ENCODE measurements at regions not wholly inside any gene's neighbourhood (a gene's known extent, or its start where the extent isn't known, plus 50 kb on each side); places are given as distances from the start of the nearest gene placed in this dataset.
A peak's percentile ranks its signal among the peaks of the same experiment; 100 is the strongest.

GRCh38 chr4:25550376-25551030 is 105.1 kb upstream of the SLC34A2 start:
- POLR2A ChIA-PET: no interaction called here
- TF ChIP-seq FOXM1 (IDR thresholded peaks at IDR 0.05; ENCODE audit: borderline replicate concordance) (no peak), BHLHE40 (IDR thresholded peaks at IDR 0.05; ENCODE audit: borderline replicate concordance) (no peak), SUZ12 (IDR thresholded peaks at IDR 0.05) (no peak), CTBP1 (IDR thresholded peaks at IDR 0.05; ENCODE audit: borderline replicate concordance) (no peak), L3MBTL2 (conservative IDR thresholded peaks at IDR 0.05) (no peak), HDGF (IDR thresholded peaks at IDR 0.05; ENCODE audit: borderline replicate concordance) (no peak), ARNT (IDR thresholded peaks at IDR 0.05) (no peak), SP1 (IDR thresholded peaks at IDR 0.05) (no peak), FOXA1 (IDR thresholded peaks at IDR 0.05) (no peak)
- TF ChIP-seq, protein P1, sequence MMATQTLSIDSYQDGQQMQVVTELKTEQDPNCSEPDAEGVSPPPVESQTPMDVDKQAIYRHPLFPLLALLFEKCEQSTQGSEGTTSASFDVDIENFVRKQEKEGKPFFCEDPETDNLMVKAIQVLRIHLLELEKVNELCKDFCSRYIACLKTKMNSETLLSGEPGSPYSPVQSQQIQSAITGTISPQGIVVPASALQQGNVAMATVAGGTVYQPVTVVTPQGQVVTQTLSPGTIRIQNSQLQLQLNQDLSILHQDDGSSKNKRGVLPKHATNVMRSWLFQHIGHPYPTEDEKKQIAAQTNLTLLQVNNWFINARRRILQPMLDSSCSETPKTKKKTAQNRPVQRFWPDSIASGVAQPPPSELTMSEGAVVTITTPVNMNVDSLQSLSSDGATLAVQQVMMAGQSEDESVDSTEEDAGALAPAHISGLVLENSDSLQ (IDR thresholded peaks at IDR 0.05): no peak
- CTCF ChIA-PET: no interaction called here
- no peak for DNase-seq (ENCODE audit: extremely low spot score)

DNA sequence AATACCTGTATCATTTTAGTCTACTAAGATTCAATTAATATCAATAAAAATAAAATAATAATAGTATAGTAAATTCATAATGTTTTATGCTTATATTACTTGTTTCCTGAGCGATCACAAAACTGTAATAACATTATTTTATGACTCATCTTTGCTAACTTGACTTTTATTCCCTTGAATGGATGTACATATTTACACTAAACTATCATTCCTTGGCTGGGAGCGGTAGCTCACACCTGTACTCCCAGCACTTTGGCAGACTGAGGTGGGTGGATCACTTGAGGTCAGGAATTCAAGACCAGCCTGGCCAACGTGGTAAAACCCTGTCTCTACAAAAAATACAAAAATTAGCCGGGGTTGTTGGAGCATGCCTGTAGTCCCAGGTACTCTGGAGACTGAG is 104.0 kb upstream of the SLC34A2 start:
- POLR2A ChIA-PET: no interaction called here
- TF ChIP-seq ARNT (IDR thresholded peaks at IDR 0.05) (no peak), HDGF (IDR thresholded peaks at IDR 0.05; ENCODE audit: borderline replicate concordance) (no peak)
- TF ChIP-seq, protein P1 (IDR thresholded peaks at IDR 0.05): no peak
- no peak for DNase-seq (ENCODE audit: extremely low spot score)
- CTCF ChIA-PET: no interaction called here

DNA sequence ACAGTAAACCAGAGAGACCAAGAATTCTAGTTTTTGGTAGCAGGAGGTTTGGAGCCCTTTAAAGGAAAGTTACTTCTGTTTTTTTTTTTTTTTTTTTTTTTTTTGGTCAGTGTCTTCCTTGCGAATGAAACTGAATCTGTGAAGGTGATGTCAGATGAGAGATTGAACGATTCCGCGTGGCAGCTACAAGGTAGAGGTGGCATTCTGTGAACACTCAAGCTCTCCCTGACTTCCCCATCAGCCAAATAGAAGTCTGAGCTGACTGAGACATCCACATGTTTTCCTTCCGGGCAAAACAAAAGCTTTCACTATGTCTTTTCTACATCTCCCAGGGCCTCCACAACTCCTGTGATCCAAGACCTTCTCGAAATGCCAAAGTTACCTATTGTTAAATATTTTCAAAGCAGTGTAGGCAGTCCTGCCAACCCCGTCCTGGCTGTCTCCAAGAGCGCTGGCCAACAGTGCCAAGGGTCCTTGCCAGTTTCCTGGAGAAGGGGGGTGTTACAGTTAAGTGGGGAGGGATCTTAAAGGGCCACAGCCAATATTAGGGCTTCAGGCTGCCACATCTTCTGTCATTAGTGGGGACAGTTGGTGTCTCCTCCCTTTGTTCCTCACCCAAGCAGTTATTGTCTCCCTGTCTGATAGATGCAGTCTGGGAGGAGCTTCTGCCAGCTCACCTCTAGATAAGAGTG is 102.9 kb upstream of the SLC34A2 start:
- TF ChIP-seq FOXK2 (IDR thresholded peaks at IDR 0.05): no peak
- no peak for TF ChIP-seq LEF1 (IDR thresholded peaks at IDR 0.05; ENCODE audit: borderline replicate concordance)
- TF ChIP-seq ELF4 (IDR thresholded peaks at IDR 0.05): no peak
- no peak for TF ChIP-seq NFRKB (IDR thresholded peaks at IDR 0.05)
- no peak for TF ChIP-seq TARDBP (IDR thresholded peaks at IDR 0.05)
- TF ChIP-seq, protein P1 (IDR thresholded peaks at IDR 0.05): no peak
- TF ChIP-seq FOXM1 (IDR thresholded peaks at IDR 0.05; ENCODE audit: borderline replicate concordance): no peak
- TF ChIP-seq BHLHE40 (IDR thresholded peaks at IDR 0.05; ENCODE audit: borderline replicate concordance): no peak
- TF ChIP-seq SUZ12 (IDR thresholded peaks at IDR 0.05): no peak
- no peak for TF ChIP-seq HDGF (IDR thresholded peaks at IDR 0.05; ENCODE audit: borderline replicate concordance)
- no peak for TF ChIP-seq L3MBTL2 (conservative IDR thresholded peaks at IDR 0.05)
- TF ChIP-seq ZNF384 (IDR thresholded peaks at IDR 0.05): no peak
- no peak for TF ChIP-seq ARNT (IDR thresholded peaks at IDR 0.05)
- no peak for TF ChIP-seq FOXA1 (IDR thresholded peaks at IDR 0.05)
- TF ChIP-seq SP1 (IDR thresholded peaks at IDR 0.05): no peak
- no peak for TF ChIP-seq CTBP1 (IDR thresholded peaks at IDR 0.05; ENCODE audit: borderline replicate concordance)
- no peak for DNase-seq (ENCODE audit: extremely low spot score)
- POLR2A ChIA-PET: no interaction called here
- CTCF ChIA-PET: no interaction called here

DNA sequence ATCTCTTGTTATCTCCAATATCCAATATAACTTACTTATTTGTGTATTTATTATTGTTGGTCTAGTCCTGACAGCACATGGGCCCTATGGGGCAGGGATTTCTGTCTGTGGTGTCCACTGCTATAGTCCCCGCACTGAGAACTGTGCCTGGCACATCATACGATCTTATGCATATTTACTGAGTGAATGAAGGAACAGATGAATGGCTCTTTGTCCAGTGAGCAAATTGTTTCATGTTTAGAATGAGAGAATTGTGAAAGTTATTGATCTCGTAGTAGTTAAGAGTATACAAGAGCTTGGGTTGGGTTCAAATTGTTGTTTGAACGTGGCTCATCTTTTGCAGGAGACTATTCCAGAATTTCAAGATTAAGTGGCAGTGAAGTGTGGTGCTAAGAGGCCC is 96.1 kb upstream of the SLC34A2 start:
- ChIA-PET CTCF (interaction anchor here (0.6 kb wide), 1 partner anchor 16 kb away, joined by 3 read pairs; no protein-coding TSS in a partner anchor), POLR2A (no interaction called here)
- TF ChIP-seq CTBP1 (IDR thresholded peaks at IDR 0.05; ENCODE audit: borderline replicate concordance) (no peak), L3MBTL2 (conservative IDR thresholded peaks at IDR 0.05) (no peak), HDGF (IDR thresholded peaks at IDR 0.05; ENCODE audit: borderline replicate concordance) (no peak), SUZ12 (IDR thresholded peaks at IDR 0.05) (no peak), ELF4 (IDR thresholded peaks at IDR 0.05) (no peak)

GRCh38 chr4:25560605-25561004 is 95.0 kb upstream of the SLC34A2 start:
- POLR2A ChIA-PET: no interaction called here
- CTCF ChIA-PET: no interaction called here
- DNase-seq (ENCODE audit: extremely low spot score): no peak
- no peak for TF ChIP-seq TARDBP (IDR thresholded peaks at IDR 0.05)
- no peak for TF ChIP-seq SUZ12 (IDR thresholded peaks at IDR 0.05)

More for the DNA sequence above, 96.1 kb upstream of the SLC34A2 start:
- DNase-seq (ENCODE audit: extremely low spot score): no peak

GRCh38 chr4:25563071-25563564 is 92.5 kb upstream of the SLC34A2 start:
- ChIA-PET CTCF (interaction anchor here (0.7 kb wide), 1 partner anchor 153 kb away, joined by 3 read pairs; no protein-coding TSS in a partner anchor), POLR2A (interaction anchor here (0.5 kb wide), 1 partner anchor 27 kb away, joined by 3 read pairs; no protein-coding TSS in a partner anchor)

More at GRCh38 chr4:25563071-25563564, 92.5 kb upstream of the SLC34A2 start:
- TF ChIP-seq BHLHE40 (IDR thresholded peaks at IDR 0.05; ENCODE audit: borderline replicate concordance) (no peak), L3MBTL2 (conservative IDR thresholded peaks at IDR 0.05) (peak; percentile 84), TARDBP (IDR thresholded peaks at IDR 0.05) (no peak), FOXM1 (IDR thresholded peaks at IDR 0.05; ENCODE audit: borderline replicate concordance) (no peak), FOXK2 (IDR thresholded peaks at IDR 0.05) (no peak), SUZ12 (IDR thresholded peaks at IDR 0.05) (no peak), SP1 (IDR thresholded peaks at IDR 0.05) (no peak)
- DNase-seq (ENCODE audit: extremely low spot score): no peak
